ENCODE measurements at regions not wholly inside any gene's neighbourhood (a gene's known extent, or its start where the extent isn't known, plus 50 kb on each side); places are given as distances from the start of the nearest gene placed in this dataset.

GRCh38 chr17:65447823-65448222 is 113.6 kb downstream of the AXIN2 start:
- Histone ChIP-seq H4K20me1 (replicated peaks; ENCODE audit: insufficient read depth) (no peaks in the 10 kb centered on the region), H3K4me2 (no peak overlapping the region), H3K79me2 (replicated peaks; ENCODE audit: insufficient read depth) (no peaks in the 10 kb centered on the region), H3K27ac (ENCODE audit: low read depth) (no peak overlapping the region), H3F3A (replicated peaks; ENCODE audit: low read depth) (no peaks in the 10 kb centered on the region), H3K36me3 (ENCODE audit: insufficient read depth) (no peaks in the 10 kb centered on the region), H3K27me3 (ENCODE audit: insufficient read depth) (no peaks in the 10 kb centered on the region), H3K4me3 (no peak overlapping the region), H2AFZ (no peak overlapping the region), H3K4me1 (ENCODE audit: insufficient read depth) (no peaks in the 10 kb centered on the region), H3K9me2 (ENCODE audit: insufficient read depth) (peaks cover 21% of the 10 kb centered on the region)
- Mint-ChIP-seq H3K36me3 (ENCODE audit: low read depth) (peaks cover 4% of the 10 kb centered on the region; the same call in 1 of the 3 replicates), H3K27me3 (ENCODE audit: insufficient read depth, low read depth, poor library complexity) (peaks cover 4% of the 10 kb centered on the region), H3K4me3 (no peak overlapping the region), H3K9me3 (peaks cover 15% of the 10 kb centered on the region; the same call in 2 of the 3 replicates), H3K27ac (no peak overlapping the region), H3K4me1 (no peaks in the 10 kb centered on the region)
- DNase-seq (ENCODE audit: low spot score), result no peak
- ATAC-seq, result no peak
- TF ChIP-seq STAT1 (IDR thresholded peaks at IDR 0.05; ENCODE audit: unreplicated experiment), result no peak
- no peak for TF ChIP-seq REST (IDR thresholded peaks at IDR 0.05; ENCODE audit: unreplicated experiment)
- no peak for TF ChIP-seq ZNF114 (CRISPR knock-in tag; IDR thresholded peaks at IDR 0.05)
- no peak for TF ChIP-seq JUNB (IDR thresholded peaks at IDR 0.05; ENCODE audit: unreplicated experiment)
- no peak for TF ChIP-seq POLR2AphosphoS5 (IDR thresholded peaks at IDR 0.05; ENCODE audit: low read depth)
- TF ChIP-seq EZH2phosphoT487 (IDR thresholded peaks at IDR 0.05; ENCODE audit: unreplicated experiment), result no peak
- TF ChIP-seq EZH2 (IDR thresholded peaks at IDR 0.05; ENCODE audit: low read depth, unreplicated experiment), result no peak
- no peak for TF ChIP-seq CTCF (conservative IDR thresholded peaks at IDR 0.05; ENCODE audit: low read depth in 2 of 2)
- TF ChIP-seq ZNF331 (CRISPR knock-in tag; IDR thresholded peaks at IDR 0.05; ENCODE audit: low read depth), result no peak
- TF ChIP-seq ZNF462 (CRISPR knock-in tag; IDR thresholded peaks at IDR 0.05), result no peak
- TF ChIP-seq NANOG (IDR thresholded peaks at IDR 0.05; ENCODE audit: borderline replicate concordance), result no peak
- no peak for TF ChIP-seq ETS1 (IDR thresholded peaks at IDR 0.05)
